C4-2B (cell line): ENCODE measurements at regions not wholly inside any gene's neighbourhood (a gene's known extent, or its start where the extent isn't known, plus 50 kb on each side); places are given as distances from the start of the nearest gene placed in this dataset.

Experiments
- H3K27ac ChIP-seq: fragments of 450-650 bp; 2 replicates; pipeline ENCODE4 v1.5.1; 2017
- ZFX ChIP-seq: fragments of 450-650 bp; IDR thresholded peaks from 2 replicates; pipeline ENCODE4 v1.6.1; 2017
- TF ChIP-seq, protein P1 (sequence below): fragments of 450-650 bp; conservative IDR thresholded peaks from 2 replicates; pipeline ENCODE4 v1.5.1; 2017; ENCODE audit warnings: mild to moderate bottlenecking

DNA sequence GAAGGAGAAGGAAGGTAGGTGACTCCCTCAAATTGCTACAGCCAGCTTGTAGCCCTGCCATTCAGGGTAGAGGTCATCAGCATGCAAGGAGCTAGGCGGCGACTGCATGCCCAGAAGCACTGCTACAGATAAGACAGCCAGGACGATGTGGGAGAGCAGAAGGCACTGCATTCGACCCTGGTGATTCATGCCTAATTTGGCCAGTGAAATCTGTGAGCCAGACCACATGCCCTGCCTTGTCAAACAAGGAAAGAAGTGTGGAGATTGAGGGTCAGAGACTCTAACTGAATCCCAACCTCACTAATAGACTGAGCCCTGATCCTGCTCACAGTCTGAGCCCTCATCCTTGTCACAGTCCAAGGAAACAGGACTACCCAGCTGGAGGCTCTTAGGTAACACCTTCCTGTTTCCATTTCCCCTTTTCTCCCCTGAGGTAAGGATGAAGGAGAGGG, 86.6 kb downstream of the LINGO1 start:
- TF ChIP-seq, protein P1, sequence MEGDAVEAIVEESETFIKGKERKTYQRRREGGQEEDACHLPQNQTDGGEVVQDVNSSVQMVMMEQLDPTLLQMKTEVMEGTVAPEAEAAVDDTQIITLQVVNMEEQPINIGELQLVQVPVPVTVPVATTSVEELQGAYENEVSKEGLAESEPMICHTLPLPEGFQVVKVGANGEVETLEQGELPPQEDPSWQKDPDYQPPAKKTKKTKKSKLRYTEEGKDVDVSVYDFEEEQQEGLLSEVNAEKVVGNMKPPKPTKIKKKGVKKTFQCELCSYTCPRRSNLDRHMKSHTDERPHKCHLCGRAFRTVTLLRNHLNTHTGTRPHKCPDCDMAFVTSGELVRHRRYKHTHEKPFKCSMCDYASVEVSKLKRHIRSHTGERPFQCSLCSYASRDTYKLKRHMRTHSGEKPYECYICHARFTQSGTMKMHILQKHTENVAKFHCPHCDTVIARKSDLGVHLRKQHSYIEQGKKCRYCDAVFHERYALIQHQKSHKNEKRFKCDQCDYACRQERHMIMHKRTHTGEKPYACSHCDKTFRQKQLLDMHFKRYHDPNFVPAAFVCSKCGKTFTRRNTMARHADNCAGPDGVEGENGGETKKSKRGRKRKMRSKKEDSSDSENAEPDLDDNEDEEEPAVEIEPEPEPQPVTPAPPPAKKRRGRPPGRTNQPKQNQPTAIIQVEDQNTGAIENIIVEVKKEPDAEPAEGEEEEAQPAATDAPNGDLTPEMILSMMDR = no peak
- no peak for TF ChIP-seq ZFX
- H3K27ac ChIP-seq = no peak overlapping the region

DNA sequence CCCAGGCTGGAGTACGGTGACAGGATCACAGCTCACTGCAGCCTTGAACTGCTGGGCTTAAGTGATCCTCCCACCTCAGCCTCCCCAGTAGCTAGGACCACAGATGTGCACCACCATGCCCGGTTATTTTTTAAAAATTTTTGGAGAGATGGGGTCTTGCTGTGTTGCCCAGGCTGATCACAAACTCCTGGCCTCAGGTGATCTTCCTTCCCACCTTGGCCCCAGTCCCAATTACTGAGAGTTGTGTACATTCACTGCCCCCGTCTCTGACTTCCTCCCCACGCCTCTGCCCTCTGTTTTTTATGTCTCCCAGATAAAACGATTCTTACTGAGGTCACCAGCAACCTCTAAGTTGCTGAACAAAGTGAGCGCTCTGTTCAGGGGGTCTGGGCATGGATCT, 87.7 kb downstream of the LINGO1 start:
- TF ChIP-seq ZFX = no peak
- TF ChIP-seq, protein P1 = no peak
- no peak overlapping the region for H3K27ac ChIP-seq

DNA sequence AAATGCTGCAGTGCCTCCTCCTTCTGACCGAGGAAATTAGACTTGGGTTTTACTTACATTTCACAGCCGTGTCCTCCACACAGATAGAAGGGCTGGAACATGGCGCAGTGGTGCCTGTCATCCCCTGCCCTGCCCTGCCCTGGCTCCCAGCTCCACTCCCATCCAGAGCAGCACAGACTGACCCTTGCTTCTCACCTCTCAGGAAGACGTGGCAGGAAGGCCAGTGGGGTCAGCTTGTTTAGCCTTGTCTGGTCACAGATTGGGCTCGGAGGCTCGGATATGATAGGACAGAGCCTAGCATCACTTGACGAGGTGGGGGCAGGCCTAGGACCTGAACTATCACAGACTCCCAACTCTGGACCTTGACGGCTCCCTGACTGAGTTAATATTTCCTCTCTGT, 88.5 kb downstream of the LINGO1 start:
- H3K27ac ChIP-seq = no peak overlapping the region
- no peak for TF ChIP-seq ZFX
- TF ChIP-seq, protein P1 = no peak

DNA sequence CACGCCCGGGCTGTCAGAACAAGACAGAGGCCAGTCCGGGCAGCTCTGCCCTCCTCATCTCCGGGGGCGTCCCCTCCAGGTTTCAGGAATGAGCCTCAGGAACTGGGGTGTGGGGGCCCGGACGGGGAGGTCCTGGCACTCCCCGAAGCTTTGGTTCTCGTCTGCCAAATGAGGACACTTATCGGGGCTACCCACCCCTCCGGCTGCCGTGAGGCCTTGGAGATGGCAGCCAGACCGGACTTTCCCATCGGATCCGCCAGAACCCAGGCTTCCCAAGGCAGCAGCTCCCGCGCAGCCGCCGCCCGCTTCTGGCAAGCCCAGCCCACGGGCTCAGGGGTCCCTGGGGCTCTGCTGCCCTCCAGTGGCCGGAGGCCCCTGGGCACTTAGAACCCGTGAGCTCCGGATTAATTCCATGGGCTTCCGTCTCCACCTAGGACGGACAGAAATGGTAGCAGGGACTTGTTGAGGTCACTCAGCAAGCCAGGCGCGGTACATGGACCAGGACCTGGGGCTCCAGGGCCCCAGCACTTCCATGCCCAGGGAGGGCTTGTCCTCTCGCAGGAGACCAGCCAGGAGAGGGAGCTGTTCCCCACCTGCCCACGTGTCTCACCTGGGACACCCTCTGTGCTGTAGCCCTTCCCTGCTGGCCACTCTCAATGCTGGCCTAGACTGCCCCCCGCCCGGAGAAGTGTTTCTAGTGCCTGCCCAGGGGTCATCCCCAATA, 89.4 kb downstream of the LINGO1 start:
- H3K27ac ChIP-seq = no peak overlapping the region
- no peak for TF ChIP-seq ZFX
- TF ChIP-seq, protein P1 = peak; percentile 97

DNA sequence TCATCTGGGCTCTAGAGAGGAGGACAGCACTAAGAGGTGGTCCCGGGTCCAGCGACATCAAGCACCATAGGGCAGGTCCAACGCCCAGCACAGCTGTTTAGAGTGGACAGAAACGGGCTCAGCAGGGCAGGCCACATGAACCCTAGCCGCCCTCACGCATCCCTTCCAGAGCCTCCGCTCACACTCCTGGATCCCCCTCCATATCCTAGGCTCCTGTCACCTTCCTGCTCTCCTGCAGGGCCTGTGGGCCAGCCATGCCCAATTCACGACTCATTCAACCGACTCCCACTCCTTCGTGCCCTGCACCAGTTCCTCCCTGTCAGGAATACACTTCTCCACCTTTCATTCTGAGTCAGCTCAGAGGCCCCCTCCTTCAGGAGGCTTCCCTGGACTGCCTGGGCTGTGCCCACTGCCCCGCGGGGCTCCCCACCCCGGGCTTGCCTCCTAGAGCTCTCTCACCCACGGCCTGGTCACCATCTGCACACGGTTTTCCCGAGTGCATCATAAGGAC, 90.2 kb downstream of the LINGO1 start:
- TF ChIP-seq, protein P1 = no peak
- TF ChIP-seq ZFX = no peak
- H3K27ac ChIP-seq = no peak overlapping the region

DNA sequence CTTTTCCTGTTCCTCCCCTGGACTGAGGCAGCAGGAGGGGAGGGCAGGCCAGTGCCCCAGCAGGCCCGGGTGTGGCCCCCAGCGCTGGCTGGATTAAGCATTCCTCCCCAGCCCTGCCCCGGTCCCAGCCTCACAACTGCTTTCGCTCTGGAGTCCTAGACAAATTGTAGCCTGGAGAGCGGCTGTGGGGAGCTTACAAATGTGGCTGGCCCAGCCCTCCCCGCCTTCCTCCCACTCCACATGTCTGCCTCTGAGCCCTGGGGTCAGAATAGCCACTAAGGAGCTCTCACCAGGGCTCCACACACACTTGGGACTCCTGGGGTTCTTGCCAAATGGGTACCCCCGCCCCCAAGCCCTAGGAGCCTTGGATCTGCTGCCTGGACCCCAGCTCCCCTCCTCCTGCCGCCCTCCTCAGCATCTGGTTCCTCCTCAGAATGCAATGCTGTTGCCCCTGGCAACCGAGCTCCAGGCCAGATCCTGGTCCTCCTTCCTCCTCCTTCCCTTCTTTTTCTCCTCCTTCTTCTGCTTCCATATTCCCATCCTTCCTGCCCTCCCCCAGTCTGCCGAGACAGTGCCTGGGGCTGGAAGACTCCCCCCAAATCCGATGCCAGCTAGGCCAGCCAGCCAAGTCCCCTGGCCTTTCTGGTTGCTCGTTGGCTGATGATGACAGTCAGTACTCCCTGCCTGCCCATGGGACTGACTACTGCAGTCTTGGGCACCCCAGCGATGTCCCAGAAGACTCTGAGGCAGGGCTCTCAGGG, 91.1 kb downstream of the LINGO1 start:
- TF ChIP-seq ZFX = no peak
- TF ChIP-seq, protein P1 = no peak
- no peak overlapping the region for H3K27ac ChIP-seq
